IMR-90 (cell line): ENCODE measurements at regions not wholly inside any gene's neighbourhood (a gene's known extent, or its start where the extent isn't known, plus 50 kb on each side); places are given as distances from the start of the nearest gene placed in this dataset.

Experiments
- ATAC-seq: fragments of 200-7000 bp; cut with Tn5 transposase; 2 replicates; pipeline ENCODE4 v1.9.1; 2020; ENCODE audit warnings: low read depth, mild to moderate bottlenecking, moderate library complexity
- BruUV-seq: library from RNA; stranded (reverse); fragments of 400-500 nt; replicated peaks from 2 replicates; lab custom pipeline; 2021; lab: Mats Ljungman, UMichigan
- CTCF ChIA-PET: fragments of 300-600 bp; formaldehyde crosslinking; extraction: SDS; loops from one replicate; lab custom pipeline; 2021; ENCODE audit warnings: antibody characterized with exemption; lab: Yijun Ruan, JAX
- POLR2A ChIA-PET: fragments of 300-600 bp; sonication (Branson Sonifier 250); formaldehyde crosslinking; loops from one replicate; lab custom pipeline; 2022; ENCODE audit warnings: antibody characterized with exemption; ENCODE audit not compliant: unreplicated experiment; lab: Charles Lee
- DNase-seq: peaks from one replicate; pipeline ENCODE4 v3.0.0; 2013
- H2AFZ ChIP-seq: replicated peaks from 2 replicates; pipeline ENCODE3; 2013; ENCODE audit warnings: low read length, mild to moderate bottlenecking; ENCODE audit not compliant: poor library complexity
- H2AK5ac ChIP-seq: 2 replicates; pipeline ENCODE4 v1.6.1; 2013; ENCODE audit warnings: low read depth, low read length, inconsistent platforms
- H2AK9ac ChIP-seq: replicated peaks from 2 replicates; pipeline ENCODE3; 2013; ENCODE audit warnings: mild to moderate bottlenecking, low read depth, low read length, moderate library complexity; ENCODE audit not compliant: poor library complexity
- H2BK120ac ChIP-seq: 2 replicates; pipeline ENCODE4 v1.6.1; 2013; ENCODE audit warnings: low read depth, low read length, inconsistent platforms
- H2BK15ac ChIP-seq: 3 replicates; pipeline ENCODE4 v1.6.1; 2013; ENCODE audit warnings: low read depth, low read length, inconsistent platforms
- H2BK20ac ChIP-seq: 2 replicates; pipeline ENCODE4 v1.6.1; 2013; ENCODE audit warnings: low read depth, mild to moderate bottlenecking, inconsistent platforms, low read length, moderate library complexity
- H2BK5ac ChIP-seq: 2 replicates; pipeline ENCODE4 v1.6.1; 2013; ENCODE audit warnings: mild to moderate bottlenecking, low read depth, low read length, inconsistent platforms; ENCODE audit not compliant: poor library complexity, severe bottlenecking
- H3K14ac ChIP-seq: replicated peaks from 2 replicates; pipeline ENCODE4 v1.6.1; 2013; ENCODE audit warnings: low read depth, low read length, inconsistent platforms
- H3K18ac ChIP-seq: 2 replicates; pipeline ENCODE4 v1.6.1; 2013; ENCODE audit warnings: low read depth, low read length, control low read depth
- H3K23ac ChIP-seq: 2 replicates; pipeline ENCODE4 v1.6.1; 2013; ENCODE audit warnings: low read depth, low read length, inconsistent platforms
- H3K27ac ChIP-seq: 2 replicates; pipeline ENCODE4 v1.5.1; 2013; ENCODE audit warnings: mild to moderate bottlenecking, control low read depth, low read length; ENCODE audit not compliant: insufficient read depth
- H3K27me3 ChIP-seq: 2 replicates; pipeline ENCODE4 v1.6.1; 2013; ENCODE audit warnings: low read length; ENCODE audit not compliant: control insufficient read depth, insufficient read depth
- H3K36me3 ChIP-seq: 2 replicates; pipeline ENCODE4 v1.6.1; 2013; ENCODE audit warnings: low read length, mixed read lengths; ENCODE audit not compliant: control insufficient read depth, insufficient read depth
- H3K4ac ChIP-seq: 2 replicates; pipeline ENCODE4 v1.6.1; 2013; ENCODE audit warnings: low read depth, low read length, inconsistent platforms
- H3K4me1 ChIP-seq: 2 replicates; pipeline ENCODE4 v1.6.1; 2013; ENCODE audit warnings: low read length, mixed read lengths; ENCODE audit not compliant: control insufficient read depth, insufficient read depth
- H3K4me2 ChIP-seq: 2 replicates; pipeline ENCODE4 v1.6.1; 2013; ENCODE audit warnings: low read depth, mild to moderate bottlenecking, control low read depth, low read length, moderate library complexity
- H3K4me3 ChIP-seq: 2 replicates; pipeline ENCODE4 v1.5.1; 2013; ENCODE audit warnings: low read depth, mild to moderate bottlenecking, control low read depth, low read length, moderate library complexity; ENCODE audit not compliant: insufficient read depth
- H3K56ac ChIP-seq: 2 replicates; pipeline ENCODE4 v1.6.1; 2013; ENCODE audit warnings: low read length, inconsistent platforms; ENCODE audit not compliant: insufficient read depth; ENCODE audit errors: extremely low read depth
- H3K79me1 ChIP-seq, 2 experiments: 2 replicates each; pipeline ENCODE4 v1.6.1; 2013; ENCODE audit warnings: low read length in 2 of 2, inconsistent platforms in 1 of 2, low read depth in 1 of 2
- H3K9ac ChIP-seq: 2 replicates; pipeline ENCODE4 v1.6.1; 2013; ENCODE audit warnings: low read depth, low read length, control low read depth
- H3K9me1 ChIP-seq: 2 replicates; pipeline ENCODE4 v1.6.1; 2013; ENCODE audit warnings: low read length, inconsistent platforms; ENCODE audit not compliant: insufficient read depth
- H3K9me3 ChIP-seq: 2 replicates; pipeline ENCODE4 v1.6.1; 2013; ENCODE audit warnings: low read length; ENCODE audit not compliant: control insufficient read depth, insufficient read depth
- H4K20me1 ChIP-seq: 2 replicates; pipeline ENCODE4 v1.6.1; 2013; ENCODE audit warnings: low read length, inconsistent platforms; ENCODE audit not compliant: insufficient read depth
- H4K5ac ChIP-seq: 2 replicates; pipeline ENCODE4 v1.6.1; 2013; ENCODE audit warnings: mild to moderate bottlenecking, low read depth, low read length, control low read depth
- H4K8ac ChIP-seq, 2 experiments: 2 replicates each; pipeline ENCODE4 v1.6.1; 2013; ENCODE audit warnings: low read depth in 2 of 2, low read length in 2 of 2, control low read depth in 1 of 2, inconsistent platforms in 1 of 2
- H4K91ac ChIP-seq: 2 replicates; pipeline ENCODE4 v1.6.1; 2013; ENCODE audit warnings: low read depth, low read length, inconsistent platforms; ENCODE audit not compliant: insufficient read depth
- BHLHE40 ChIP-seq: fragments of 150-350 bp; IDR thresholded peaks from 2 replicates; pipeline ENCODE4 v1.6.1; 2016; ENCODE audit warnings: mild to moderate bottlenecking, low read depth, low read length
- CEBPB ChIP-seq: IDR thresholded peaks from 2 replicates; pipeline ENCODE4 v1.6.1; 2012; ENCODE audit warnings: low read depth, low read length, improper control_type of control experiment
- CHD1 ChIP-seq: IDR thresholded peaks from 2 replicates; pipeline ENCODE4 v1.6.1; 2012; ENCODE audit warnings: low read depth, low read length, improper control_type of control experiment
- CTCF ChIP-seq: conservative IDR thresholded peaks from 2 replicates; pipeline ENCODE4 v1.5.1; 2012; ENCODE audit warnings: mild to moderate bottlenecking, low read depth, low read length, improper control_type of control experiment
- ELK1 ChIP-seq: fragments of 150-350 bp; IDR thresholded peaks from 2 replicates; pipeline ENCODE4 v1.6.1; 2016; ENCODE audit warnings: low read depth, mild to moderate bottlenecking, low read length, moderate library complexity, borderline replicate concordance
- FOS ChIP-seq: fragments of 150-350 bp; IDR thresholded peaks from 2 replicates; pipeline ENCODE4 v1.6.1; 2016; ENCODE audit warnings: low read depth, low read length
- MAZ ChIP-seq: IDR thresholded peaks from 2 replicates; pipeline ENCODE4 v1.6.1; 2012; ENCODE audit warnings: low read depth, mild to moderate bottlenecking, low read length, improper control_type of control experiment, moderate library complexity, borderline replicate concordance
- MXI1 ChIP-seq: IDR thresholded peaks from 2 replicates; pipeline ENCODE4 v1.6.1; 2012; ENCODE audit warnings: low read depth, mild to moderate bottlenecking, low read length, moderate library complexity, borderline replicate concordance
- NFE2L2 ChIP-seq: fragments of 150-350 bp; IDR thresholded peaks from 2 replicates; pipeline ENCODE4 v1.6.1; 2016; ENCODE audit warnings: low read depth, mild to moderate bottlenecking, low read length
- POLR2A ChIP-seq: IDR thresholded peaks from 2 replicates; pipeline ENCODE4 v1.6.1; 2012; ENCODE audit warnings: mild to moderate bottlenecking, low read depth, low read length
- RAD21 ChIP-seq: IDR thresholded peaks from 2 replicates; pipeline ENCODE4 v1.6.1; 2012; ENCODE audit warnings: low read length, improper control_type of control experiment
- RCOR1 ChIP-seq: IDR thresholded peaks from 2 replicates; pipeline ENCODE4 v1.6.1; 2012; ENCODE audit warnings: mild to moderate bottlenecking, low read length, improper control_type of control experiment; ENCODE audit not compliant: insufficient replicate concordance
- RFX5 ChIP-seq: IDR thresholded peaks from 2 replicates; pipeline ENCODE4 v1.8.0; 2012; ENCODE audit warnings: low read depth, mild to moderate bottlenecking, low read length, moderate library complexity
- SMC3 ChIP-seq: fragments of 150-350 bp; IDR thresholded peaks from 2 replicates; pipeline ENCODE4 v1.6.1; 2016; ENCODE audit warnings: low read depth, mild to moderate bottlenecking, antibody characterized with exemption, low read length, moderate library complexity
- USF2 ChIP-seq: fragments of 150-350 bp; IDR thresholded peaks from 2 replicates; pipeline ENCODE4 v1.6.1; 2017; ENCODE audit warnings: mild to moderate bottlenecking, antibody characterized with exemption, low read length, low read depth
- WGBS, 2 experiments: methylation state at CpG; one replicate each; pipeline versions ENCODE4 v1.1.5 to v1.1.7; 2013; ENCODE audit warnings: missing lambda C conversion rate in 2 of 2; ENCODE audit not compliant: insufficient read length in 1 of 2; ENCODE audit errors: extremely low coverage in 2 of 2; 5-methylcytosine and 5-hydroxymethylcytosine counted together
- dilution Hi-C: fragments of 300-500 bp; cut with HindIII; formaldehyde crosslinking; loops from one replicate; pipeline ENCODE4 v1.14.3; 2018; ENCODE audit warnings: low sequenced_read_pairs; ENCODE audit not compliant: unreplicated experiment
- in situ Hi-C: fragments of 300-500 bp; cut with MboI; formaldehyde crosslinking; loops from 3 replicates; pipeline ENCODE4 v1.14.3; 2019; ENCODE audit warnings: low sequenced_read_pairs, inconsistent platforms, mixed read lengths
- intact Hi-C: fragments of 100-400 bp; cut with micrococcal nuclease; formaldehyde crosslinking; loops from 2 replicates; pipeline ENCODE4 v1.10.0; 2022

GRCh38 chr12:107552263-107552662 lies 133.3 kb upstream of the PWP1 start:
- DNase-seq: no peak
- Histone ChIP-seq H3K4me1 (no peaks in the 10 kb centered on the region), H3K14ac (no peak overlapping the region), H3K4ac (no peak overlapping the region), H3K18ac (no peak overlapping the region), H4K20me1 (no peaks in the 10 kb centered on the region), H2BK15ac (no peak overlapping the region), H2BK5ac (no peak overlapping the region), H3K79me1 (no peaks in the 10 kb centered on the region), H4K91ac (no peak overlapping the region), H4K8ac (no peak overlapping the region), H3K4me2 (no peak overlapping the region), H3K27me3 (no peaks in the 10 kb centered on the region), H4K5ac (no peak overlapping the region), H2AK9ac (no peak overlapping the region), H2BK120ac (no peak overlapping the region), H2AFZ (no peak overlapping the region), H3K9ac (no peak overlapping the region), H3K56ac (no peak overlapping the region), H2AK5ac (no peak overlapping the region), H3K9me3 (no peaks in the 10 kb centered on the region), H2BK20ac (no peak overlapping the region), H3K9me1 (no peaks in the 10 kb centered on the region), H3K4me3 (no peak overlapping the region), H3K36me3 (no peaks in the 10 kb centered on the region), H3K23ac (no peak overlapping the region), H3K27ac (no peak overlapping the region)
- dilution Hi-C loops: no loop called here
- TF ChIP-seq MXI1 (no peak), RCOR1 (no peak), SMC3 (no peak), ELK1 (no peak), CTCF (no peak), USF2 (no peak), BHLHE40 (no peak), RFX5 (no peak), NFE2L2 (no peak), POLR2A (no peak), RAD21 (no peak), MAZ (no peak), CEBPB (no peak), FOS (no peak), CHD1 (no peak)
- intact Hi-C loops: no loop called here
- ATAC-seq: no peak
- BruUV-seq: no TSS peak
- in situ Hi-C loops: no loop called here
- no CpG with 5 or more reads among the region's 4 CpGs for WGBS, 2 experiments
- POLR2A ChIA-PET: no interaction called here
- CTCF ChIA-PET: no interaction called here
